Erythroblast (primary cell): ENCODE measurements at regions not wholly inside any gene's neighbourhood (a gene's known extent, or its start where the extent isn't known, plus 50 kb on each side); places are given as distances from the start of the nearest gene placed in this dataset.

Experiments
- DNase-seq, 2 experiments: peaks; one replicate each; lab custom pipeline; 2025; lab: John Stamatoyannopoulos, UW
- GATA1 ChIP-seq: IDR thresholded peaks from 2 replicates; pipeline ENCODE4 v1.6.1; 2011; ENCODE audit warnings: low read depth, mild to moderate bottlenecking, control low read depth, low read length, moderate library complexity
- POLR2A ChIP-seq: IDR thresholded peaks from 2 replicates; pipeline ENCODE4 v1.6.1; 2011; ENCODE audit warnings: mild to moderate bottlenecking, low read length

- TF ChIP-seq POLR2A, result no peak
- no peak for TF ChIP-seq GATA1
- no peak for DNase-seq
Observed at GRCh38 chr1:79430437-79430836, 423.9 kb upstream of the ADGRL4 start.

DNA sequence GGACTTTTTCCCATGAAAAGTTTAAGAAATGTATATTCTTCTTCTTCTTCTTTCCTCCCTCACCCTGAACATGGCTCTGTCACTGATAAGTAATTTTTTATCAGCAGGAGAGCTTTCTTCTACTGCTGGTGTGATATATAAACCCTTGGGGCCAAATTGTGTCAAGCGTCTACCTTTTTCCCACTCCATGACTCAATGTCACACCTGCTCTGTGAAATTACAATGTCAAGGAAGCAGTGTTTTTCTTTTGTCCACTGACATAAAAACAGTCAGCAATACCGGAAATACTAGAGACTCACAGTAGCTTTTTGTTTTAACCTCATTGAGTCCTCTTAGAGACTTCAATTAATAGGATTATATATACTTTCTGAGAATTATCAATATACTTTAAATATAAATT, 416.2 kb upstream of the ADGRL4 start:
- TF ChIP-seq POLR2A (no peak), GATA1 (no peak)
- no peak for DNase-seq

DNA sequence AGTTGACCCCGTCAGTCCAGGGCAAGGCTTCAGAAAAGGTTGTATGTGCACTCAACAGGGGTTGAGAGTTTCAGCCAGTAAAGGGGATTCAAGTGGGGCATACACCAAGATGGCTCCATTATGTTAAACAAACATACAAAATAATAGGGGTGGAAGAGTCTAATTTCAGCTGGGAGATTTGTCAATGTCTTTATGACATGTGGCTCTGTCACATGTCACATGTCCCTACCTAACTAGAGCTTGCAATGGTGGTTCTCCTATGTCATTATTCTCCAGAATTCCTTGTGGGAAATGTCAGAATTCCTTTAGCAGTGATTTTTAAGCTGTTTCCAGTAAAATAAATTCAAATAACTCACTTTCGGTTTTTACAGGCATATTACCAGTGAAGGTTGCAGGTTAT, 392.0 kb upstream of the ADGRL4 start:
- no peak for DNase-seq
- TF ChIP-seq POLR2A (no peak), GATA1 (no peak)

- no peak for TF ChIP-seq GATA1
- no peak for TF ChIP-seq POLR2A
- no peak for DNase-seq
Observed at GRCh38 chr1:79396901-79397300, 390.4 kb upstream of the ADGRL4 start.

DNA sequence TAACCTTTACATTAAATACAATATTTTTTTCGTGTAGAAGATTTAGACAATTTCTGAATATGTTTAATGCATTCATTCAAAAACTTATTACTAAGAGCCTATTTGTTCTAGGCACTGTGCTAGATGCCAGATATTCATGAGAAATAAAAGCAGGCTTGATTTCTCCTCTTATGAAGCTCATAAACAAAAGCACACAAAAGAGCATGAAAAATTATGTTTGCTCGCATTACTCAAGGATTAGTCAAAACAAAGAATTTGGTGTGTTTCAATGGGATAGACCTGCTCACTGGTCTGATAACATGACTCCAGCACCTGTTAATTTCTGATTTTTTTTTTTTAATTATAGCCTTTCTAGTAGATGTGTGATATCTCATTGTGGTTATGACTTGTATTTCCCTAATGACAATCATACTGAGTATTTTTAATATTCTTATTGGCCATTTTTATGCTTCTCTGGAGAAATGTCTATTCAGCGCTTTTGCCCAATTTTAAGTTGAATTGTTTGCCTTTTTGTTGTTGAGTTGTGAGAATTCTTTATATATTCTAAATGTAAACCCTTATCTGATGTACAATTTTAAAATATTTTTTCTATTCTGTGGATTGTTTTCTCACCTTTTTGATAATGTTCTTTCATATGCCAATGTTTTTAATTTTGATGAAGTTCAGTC, 382.3 kb upstream of the ADGRL4 start:
- TF ChIP-seq GATA1, result no peak
- TF ChIP-seq POLR2A, result no peak
- no peak for DNase-seq

DNA sequence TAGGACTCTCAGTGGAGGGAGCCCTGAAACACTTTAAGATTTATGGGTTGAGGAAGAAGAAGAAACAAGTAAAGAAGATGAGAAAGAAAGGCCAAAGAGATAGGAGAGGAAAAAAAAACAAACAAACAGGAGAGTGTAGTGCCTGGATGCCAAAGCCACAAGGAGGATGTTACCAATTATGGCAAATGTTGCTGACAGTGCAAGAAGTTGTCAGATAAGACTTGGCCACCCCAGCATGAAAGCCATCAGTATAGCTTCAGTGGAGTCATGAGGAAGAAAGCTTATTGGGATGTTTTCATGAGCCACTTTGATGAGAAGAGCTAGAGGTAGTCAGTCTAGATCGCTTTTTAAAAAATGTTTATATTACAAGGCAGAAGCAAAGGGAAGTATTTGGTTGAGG, 380.2 kb upstream of the ADGRL4 start:
- TF ChIP-seq GATA1 (no peak), POLR2A (no peak)
- DNase-seq, result no peak

DNA sequence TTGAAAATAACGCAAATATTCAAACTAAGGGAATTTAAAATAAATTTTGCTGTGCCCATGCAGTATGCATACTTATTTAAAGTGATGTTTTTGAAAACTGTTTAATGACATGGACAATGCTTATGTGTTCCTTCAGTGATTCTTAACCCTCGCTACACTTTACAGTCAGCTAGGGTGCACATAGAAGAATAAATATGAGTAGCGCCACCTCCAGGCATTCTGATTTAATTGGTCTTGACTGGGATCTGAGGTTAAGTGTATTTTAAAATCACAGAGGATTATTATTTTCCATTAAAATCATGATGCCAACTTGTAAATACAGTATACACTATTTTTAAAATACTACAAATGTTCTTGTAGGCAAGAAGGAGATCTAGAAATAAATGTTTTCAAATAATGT, 373.5 kb upstream of the ADGRL4 start:
- TF ChIP-seq GATA1 (no peak), POLR2A (no peak)
- DNase-seq, result no peak

- TF ChIP-seq POLR2A (no peak), GATA1 (no peak)
- no peak for DNase-seq
Observed at GRCh38 chr1:79376106-79376505, 369.6 kb upstream of the ADGRL4 start.

GRCh38 chr1:79375352-79375751, 368.8 kb upstream of the ADGRL4 start:
- TF ChIP-seq POLR2A, result no peak
- TF ChIP-seq GATA1, result no peak
- DNase-seq, result no peak

DNA sequence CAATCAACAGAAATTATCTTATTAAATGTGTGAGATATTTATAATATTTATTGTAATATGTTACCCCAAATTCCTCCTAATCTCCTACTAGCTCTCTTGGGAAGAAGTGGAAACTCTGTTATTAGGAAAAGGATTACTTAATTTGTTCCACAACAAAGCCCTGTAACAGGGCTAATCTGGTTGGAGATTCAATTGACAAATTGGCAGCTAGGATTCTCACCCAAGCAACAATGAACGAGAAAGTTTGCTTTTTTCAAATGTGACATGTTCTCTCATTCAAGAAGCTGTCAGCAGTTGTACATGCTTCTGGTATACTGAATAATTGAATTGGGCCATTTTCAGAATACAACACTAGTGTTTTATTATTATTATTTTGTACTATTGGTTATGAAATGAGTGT, 367.9 kb upstream of the ADGRL4 start:
- no peak for DNase-seq
- TF ChIP-seq GATA1 (no peak), POLR2A (no peak)

GRCh38 chr1:79373481-79374125, 367.1 kb upstream of the ADGRL4 start:
- no peak for DNase-seq
- no peak for TF ChIP-seq GATA1
- no peak for TF ChIP-seq POLR2A

DNA sequence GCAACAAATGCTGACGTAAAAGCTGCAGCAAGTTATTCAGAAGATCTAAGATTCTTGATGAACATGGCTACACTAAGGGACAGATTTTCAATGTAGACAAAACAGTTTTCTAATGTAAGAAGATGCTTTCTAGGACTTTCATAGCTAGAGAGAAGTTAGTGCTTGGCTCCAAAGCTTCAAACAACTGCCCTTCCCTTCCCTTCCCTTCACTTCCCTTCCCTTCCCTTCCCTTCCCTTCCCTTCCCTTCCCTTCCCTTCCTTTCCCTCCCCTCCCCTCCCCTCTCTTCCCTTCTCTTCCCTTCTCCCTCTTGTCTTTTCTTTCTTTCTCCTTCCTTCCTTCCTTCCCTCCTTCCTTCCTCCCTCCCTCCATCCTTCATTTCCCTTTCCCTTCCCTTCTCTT, 365.3 kb upstream of the ADGRL4 start:
- DNase-seq, result no peak
- TF ChIP-seq GATA1 (no peak), POLR2A (no peak)

DNA sequence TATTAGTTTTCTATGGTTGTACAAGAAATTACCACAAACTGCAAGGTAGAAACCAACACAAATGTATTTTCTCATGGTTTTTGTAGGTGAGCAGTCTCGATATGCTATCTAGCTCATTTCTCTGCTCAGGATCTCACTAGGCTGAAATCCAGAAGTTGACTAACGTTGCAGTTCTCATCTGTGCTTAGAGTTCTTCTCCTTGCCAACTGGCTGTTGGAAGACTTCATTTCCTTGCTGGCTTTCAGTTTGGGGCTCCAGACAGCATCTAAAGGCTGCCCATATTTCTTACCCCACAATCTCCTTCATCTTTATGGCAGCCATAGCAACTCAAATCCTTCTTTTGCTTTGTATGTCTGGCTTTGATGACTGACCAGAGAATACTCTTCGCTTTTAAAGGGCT, 362.6 kb upstream of the ADGRL4 start:
- TF ChIP-seq GATA1 (no peak), POLR2A (no peak)
- DNase-seq, result no peak

DNA sequence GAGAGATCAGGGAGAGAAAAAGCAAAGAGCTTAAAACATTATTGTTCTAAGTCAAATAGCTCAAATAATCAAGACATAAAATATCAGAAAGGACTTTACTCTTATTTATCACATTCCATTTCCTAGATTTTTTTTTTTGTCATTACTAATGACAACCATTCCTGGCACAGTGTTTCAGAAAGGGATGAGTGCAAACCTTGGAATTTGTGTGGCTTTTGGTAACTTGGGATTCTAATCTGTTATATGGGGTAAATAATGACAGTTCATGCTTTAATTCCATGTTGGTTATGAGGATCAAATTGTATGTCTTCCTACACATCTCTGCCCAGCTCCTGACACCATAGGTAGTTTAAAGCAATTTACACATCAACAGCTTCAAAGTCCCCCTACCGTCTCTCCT, 358.4 kb upstream of the ADGRL4 start:
- no peak for TF ChIP-seq GATA1
- no peak for TF ChIP-seq POLR2A

GRCh38 chr1:79363430-79363829, 356.9 kb upstream of the ADGRL4 start:
- no peak for DNase-seq
- no peak for TF ChIP-seq POLR2A
- no peak for TF ChIP-seq GATA1

More for the DNA sequence above, 358.4 kb upstream of the ADGRL4 start:
- no peak for DNase-seq
